PC-9 (cell line): ENCODE measurements at regions not wholly inside any gene's neighbourhood (a gene's known extent, or its start where the extent isn't known, plus 50 kb on each side); places are given as distances from the start of the nearest gene placed in this dataset.

Source experiments
- BruUV-seq: library from RNA; stranded (reverse); fragments of 400-500 nt; replicated peaks from 2 replicates; lab custom pipeline; 2021; lab: Mats Ljungman, UMichigan
- CTCF ChIA-PET: fragments of 300-600 bp; sonication (Branson Sonifier 250); formaldehyde crosslinking; loops from one replicate; lab custom pipeline; 2022; ENCODE audit warnings: antibody characterized with exemption; lab: Charles Lee
- POLR2A ChIA-PET: fragments of 300-600 bp; sonication (Branson Sonifier 250); formaldehyde crosslinking; loops from one replicate; lab custom pipeline; 2022; ENCODE audit warnings: antibody characterized with exemption; ENCODE audit not compliant: unreplicated experiment; lab: Charles Lee
- DNase-seq, 2 experiments: peaks; one replicate each; pipeline versions ENCODE4 v3.0.0 to v3.0.0-alpha.2; 2015 to 2022; ENCODE audit warnings: mixed read lengths in 1 of 2
- H2AFZ ChIP-seq: fragments of 200-600 bp; sonication (generic); 2 replicates; pipeline ENCODE4 v1.8.1; 2017; ENCODE audit warnings: antibody characterized with exemption
- H3F3A ChIP-seq: fragments of 200-600 bp; sonication (generic); 2 replicates; pipeline ENCODE4 v1.8.1; 2017; ENCODE audit warnings: antibody characterized with exemption, mild to moderate bottlenecking, low read depth; ENCODE audit not compliant: insufficient read depth
- H3K27ac ChIP-seq: fragments of 200-600 bp; sonication (generic); 2 replicates; pipeline ENCODE4 v1.6.1; 2016; ENCODE audit warnings: mixed run types
- H3K27me3 ChIP-seq: fragments of 200-600 bp; sonication (generic); 2 replicates; pipeline ENCODE4 v1.6.1; 2016; ENCODE audit warnings: low read depth, mixed run types; ENCODE audit not compliant: insufficient read depth
- H3K36me3 ChIP-seq: fragments of 200-600 bp; sonication (generic); 2 replicates; pipeline ENCODE4 v1.6.1; 2016; ENCODE audit warnings: low read depth, mixed run types
- H3K4me1 ChIP-seq: fragments of 200-600 bp; sonication (generic); replicated peaks from 2 replicates; pipeline ENCODE4 v1.6.1; 2016; ENCODE audit warnings: mixed run types; ENCODE audit not compliant: insufficient read depth
- H3K4me2 ChIP-seq: fragments of 200-600 bp; sonication (generic); 2 replicates; pipeline ENCODE4 v1.6.1; 2017; ENCODE audit warnings: mixed run types
- H3K4me3 ChIP-seq: fragments of 200-600 bp; sonication (generic); 2 replicates; pipeline ENCODE4 v1.6.1; 2016; ENCODE audit warnings: mixed run types
- H3K79me2 ChIP-seq: fragments of 200-600 bp; sonication (generic); 2 replicates; pipeline ENCODE4 v1.6.1; 2017; ENCODE audit warnings: low read depth, mixed run types
- H3K9me2 ChIP-seq: fragments of 200-600 bp; sonication (generic); 2 replicates; pipeline ENCODE4 v1.8.1; 2017; ENCODE audit warnings: mild to moderate bottlenecking; ENCODE audit not compliant: insufficient read depth
- H3K9me3 ChIP-seq: fragments of 200-600 bp; sonication (generic); 2 replicates; pipeline ENCODE4 v1.8.1; 2016; ENCODE audit warnings: low read depth; ENCODE audit not compliant: insufficient read depth
- H4K20me1 ChIP-seq: fragments of 200-600 bp; sonication (generic); 2 replicates; pipeline ENCODE4 v1.8.1; 2017; ENCODE audit not compliant: insufficient read depth
- EZH2 ChIP-seq: fragments of 200-600 bp; sonication (generic); IDR thresholded peaks from 2 replicates; pipeline ENCODE4 v1.8.0; 2017; ENCODE audit warnings: antibody characterized with exemption, low read depth
- intact Hi-C: fragments of 100-400 bp; cut with micrococcal nuclease; formaldehyde crosslinking; loops from one replicate; pipeline ENCODE4 v1.10.0; 2022; ENCODE audit not compliant: unreplicated experiment
- TF ChIP-seq, protein P1 (sequence below): fragments of 200-600 bp; sonication (generic); conservative IDR thresholded peaks from 2 replicates; pipeline ENCODE4 v1.6.1; 2017; ENCODE audit warnings: mixed run types, antibody characterized with exemption, mild to moderate bottlenecking, moderate library complexity

DNA sequence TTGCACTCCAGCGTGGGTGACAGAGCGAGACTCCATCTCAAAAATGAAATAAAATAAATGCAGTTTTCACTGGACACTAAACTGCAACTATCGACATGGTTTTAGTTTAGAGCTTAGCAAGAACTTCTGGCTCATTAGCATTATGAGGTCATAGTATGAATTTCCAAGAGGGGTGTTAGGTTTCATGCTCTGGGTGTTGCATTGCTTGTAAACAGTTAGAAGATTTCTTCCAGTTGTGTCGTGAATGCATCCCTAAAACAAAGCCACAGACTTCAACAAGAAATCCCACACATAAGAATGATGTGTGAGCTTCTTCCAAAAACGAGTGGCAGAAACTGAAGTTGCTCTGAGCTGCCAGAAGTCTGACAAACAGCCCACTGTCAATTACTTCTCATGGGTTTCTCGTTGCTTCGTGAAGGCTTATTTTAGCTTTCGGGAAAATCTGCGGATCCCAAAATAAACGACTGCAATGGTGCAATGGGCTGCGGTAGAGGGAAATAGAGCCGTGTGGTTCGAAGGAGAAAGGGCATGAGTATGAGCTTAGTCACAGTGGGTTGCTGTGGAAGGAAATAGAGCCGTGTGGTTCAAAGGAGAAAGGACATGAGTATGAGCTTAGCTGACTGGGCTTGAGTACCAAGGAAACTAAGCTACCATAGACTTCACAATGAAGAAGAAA is 354.9 kb downstream of the DHRSX start:
- no peak overlapping the region for H3K4me2 ChIP-seq
- H3K4me3 ChIP-seq: no peak overlapping the region
- POLR2A ChIA-PET: no interaction called here
- CTCF ChIA-PET: no interaction called here
- no peaks in the 10 kb centered on the region for H3F3A ChIP-seq
- H3K4me1 ChIP-seq: no peaks in the 10 kb centered on the region
- no peaks in the 10 kb centered on the region for H3K36me3 ChIP-seq
- BruUV-seq: no TSS peak
- no peaks in the 10 kb centered on the region for H3K79me2 ChIP-seq
- no peaks in the 10 kb centered on the region; the same call in 1 of the 2 replicates for H3K9me2 ChIP-seq
- TF ChIP-seq, protein P1, sequence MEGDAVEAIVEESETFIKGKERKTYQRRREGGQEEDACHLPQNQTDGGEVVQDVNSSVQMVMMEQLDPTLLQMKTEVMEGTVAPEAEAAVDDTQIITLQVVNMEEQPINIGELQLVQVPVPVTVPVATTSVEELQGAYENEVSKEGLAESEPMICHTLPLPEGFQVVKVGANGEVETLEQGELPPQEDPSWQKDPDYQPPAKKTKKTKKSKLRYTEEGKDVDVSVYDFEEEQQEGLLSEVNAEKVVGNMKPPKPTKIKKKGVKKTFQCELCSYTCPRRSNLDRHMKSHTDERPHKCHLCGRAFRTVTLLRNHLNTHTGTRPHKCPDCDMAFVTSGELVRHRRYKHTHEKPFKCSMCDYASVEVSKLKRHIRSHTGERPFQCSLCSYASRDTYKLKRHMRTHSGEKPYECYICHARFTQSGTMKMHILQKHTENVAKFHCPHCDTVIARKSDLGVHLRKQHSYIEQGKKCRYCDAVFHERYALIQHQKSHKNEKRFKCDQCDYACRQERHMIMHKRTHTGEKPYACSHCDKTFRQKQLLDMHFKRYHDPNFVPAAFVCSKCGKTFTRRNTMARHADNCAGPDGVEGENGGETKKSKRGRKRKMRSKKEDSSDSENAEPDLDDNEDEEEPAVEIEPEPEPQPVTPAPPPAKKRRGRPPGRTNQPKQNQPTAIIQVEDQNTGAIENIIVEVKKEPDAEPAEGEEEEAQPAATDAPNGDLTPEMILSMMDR: no peak
- no peak for TF ChIP-seq EZH2
- no peak overlapping the region for H3K27ac ChIP-seq
- no peak overlapping the region for H2AFZ ChIP-seq
- no peaks in the 10 kb centered on the region for H4K20me1 ChIP-seq
- no peak for DNase-seq
- peaks cover 37% of the 10 kb centered on the region; the same call in 1 of the 2 replicates for H3K27me3 ChIP-seq
- intact Hi-C loops: no loop called here
- no peaks in the 10 kb centered on the region for H3K9me3 ChIP-seq

DNA sequence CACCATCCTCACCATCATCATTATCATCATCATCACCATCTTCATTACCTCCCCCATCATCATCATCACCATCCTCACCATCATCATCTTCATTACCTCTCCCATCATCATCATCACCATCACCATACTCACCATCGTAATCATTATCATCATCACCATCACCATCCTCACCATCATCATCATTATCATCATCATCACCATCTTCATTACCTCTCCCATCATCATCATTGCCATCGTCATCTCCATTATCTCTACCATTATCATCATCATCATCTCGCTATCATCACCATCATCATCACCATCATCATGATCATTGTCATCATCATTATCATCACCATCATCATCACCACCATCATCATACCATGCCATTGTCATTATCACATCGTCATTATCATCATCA is 362.9 kb downstream of the DHRSX start:
- H3K9me3 ChIP-seq: no peaks in the 10 kb centered on the region
- H3K9me2 ChIP-seq: no peaks in the 10 kb centered on the region; the same call in 1 of the 2 replicates
- no peak overlapping the region for H3K4me3 ChIP-seq
- ChIA-PET POLR2A (no interaction called here), CTCF (no interaction called here)
- intact Hi-C loops: no loop called here
- no peaks in the 10 kb centered on the region for H3K79me2 ChIP-seq
- no TSS peak for BruUV-seq
- peaks cover 3% of the 10 kb centered on the region; the same call in 1 of the 2 replicates for H3K27me3 ChIP-seq
- H2AFZ ChIP-seq: no peak overlapping the region
- no peaks in the 10 kb centered on the region for H3K4me1 ChIP-seq
- no peak overlapping the region for H3K27ac ChIP-seq
- no peaks in the 10 kb centered on the region for H3K36me3 ChIP-seq
- no peak for TF ChIP-seq EZH2
- TF ChIP-seq, protein P1: no peak
- no peaks in the 10 kb centered on the region for H4K20me1 ChIP-seq
- no peak for DNase-seq
- H3K4me2 ChIP-seq: no peak overlapping the region
- no peaks in the 10 kb centered on the region for H3F3A ChIP-seq

DNA sequence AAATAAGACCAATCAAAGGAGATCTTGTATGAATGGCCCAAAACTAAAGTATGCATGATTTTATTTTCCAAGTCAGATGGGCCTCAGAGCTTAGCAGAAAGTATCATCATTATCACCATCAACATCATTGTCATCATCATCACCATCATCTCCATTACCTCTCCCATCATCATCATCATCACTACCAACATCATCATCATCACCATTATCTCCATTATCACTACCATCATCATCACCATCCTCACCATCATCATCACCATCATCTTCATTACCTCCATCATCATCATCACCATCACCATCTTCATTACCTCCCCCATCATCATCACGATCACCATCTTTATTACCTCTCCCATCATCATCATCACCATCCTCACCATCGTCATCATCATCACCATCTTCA is 363.9 kb downstream of the DHRSX start:
- no peak overlapping the region for H2AFZ ChIP-seq
- no peaks in the 10 kb centered on the region for H3K4me1 ChIP-seq
- no peak overlapping the region for H3K27ac ChIP-seq
- H3K4me3 ChIP-seq: no peak overlapping the region
- POLR2A ChIA-PET: no interaction called here
- no peaks in the 10 kb centered on the region for H3F3A ChIP-seq
- no peaks in the 10 kb centered on the region for H3K27me3 ChIP-seq
- DNase-seq: no peak
- BruUV-seq: no TSS peak
- intact Hi-C loops: no loop called here
- no peaks in the 10 kb centered on the region; the same call in 1 of the 2 replicates for H3K9me2 ChIP-seq
- TF ChIP-seq, protein P1: no peak
- no peak for TF ChIP-seq EZH2
- H3K4me2 ChIP-seq: no peak overlapping the region
- no peaks in the 10 kb centered on the region for H3K9me3 ChIP-seq
- no peaks in the 10 kb centered on the region for H4K20me1 ChIP-seq
- H3K36me3 ChIP-seq: no peaks in the 10 kb centered on the region
- H3K79me2 ChIP-seq: no peaks in the 10 kb centered on the region
- CTCF ChIA-PET: no interaction called here
